NCI-H2107 (cell line): ENCODE measurements at regions not wholly inside any gene's neighbourhood (a gene's known extent, or its start where the extent isn't known, plus 50 kb on each side); places are given as distances from the start of the nearest gene placed in this dataset.

Experiments used
- DNase-seq: peaks from one replicate; lab custom pipeline; 2025; lab: John Stamatoyannopoulos, UW

GRCh38 chr2:7896940-7897487, 784.8 kb upstream of the ID2 start:
- DNase-seq: no peak

GRCh38 chr2:7899241-7899640, 782.6 kb upstream of the ID2 start:
- no peak for DNase-seq

GRCh38 chr2:7899923-7900322, 781.9 kb upstream of the ID2 start:
- no peak for DNase-seq

DNA sequence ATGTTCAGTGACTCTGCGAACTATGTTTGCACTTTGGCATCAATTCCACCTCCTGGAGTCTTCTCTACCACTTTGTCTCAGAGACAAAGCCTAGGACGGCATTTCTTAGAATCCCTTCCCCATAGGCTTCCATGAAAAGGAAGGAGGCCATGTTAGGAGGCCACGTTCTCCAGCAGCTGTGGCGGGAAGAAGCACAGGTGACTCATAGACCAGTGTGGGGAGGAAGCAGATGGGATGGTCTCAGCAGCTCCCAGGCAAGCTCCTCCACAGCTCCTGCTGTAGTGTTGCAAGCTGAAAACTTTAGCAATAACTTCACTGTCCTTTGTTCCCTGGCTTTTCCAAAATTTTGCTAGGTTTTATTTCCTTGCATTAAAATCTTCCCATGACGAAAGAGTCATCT, 781.3 kb upstream of the ID2 start:
- no peak for DNase-seq

DNA sequence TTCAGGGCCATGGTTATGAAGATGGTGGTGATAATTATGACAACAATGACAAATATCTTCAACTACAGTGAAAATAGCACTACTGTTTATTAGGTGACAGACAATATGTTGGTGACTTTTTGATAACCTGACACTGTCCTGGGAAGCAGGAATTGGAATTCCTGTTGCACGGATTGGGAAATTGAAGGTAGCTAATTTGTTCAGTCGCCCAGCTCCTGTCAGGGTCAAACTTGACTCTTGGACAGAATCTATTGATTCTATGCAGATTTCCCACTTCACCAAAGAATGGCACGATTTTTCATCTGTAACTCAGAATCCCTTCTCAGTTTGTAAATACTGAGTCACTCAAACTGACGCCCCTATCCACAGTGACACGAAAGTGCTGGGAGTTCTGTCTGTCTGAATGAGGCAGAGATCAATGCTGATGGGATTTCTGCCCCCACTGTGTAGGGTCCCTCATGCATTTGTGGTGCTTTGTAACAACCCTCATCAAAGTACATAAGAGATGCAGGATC, 779.5 kb upstream of the ID2 start:
- DNase-seq: no peak

GRCh38 chr2:7904319-7904718, 777.5 kb upstream of the ID2 start:
- no peak for DNase-seq

GRCh38 chr2:7905756-7906155, 776.1 kb upstream of the ID2 start:
- DNase-seq: peak; percentile 49

DNA sequence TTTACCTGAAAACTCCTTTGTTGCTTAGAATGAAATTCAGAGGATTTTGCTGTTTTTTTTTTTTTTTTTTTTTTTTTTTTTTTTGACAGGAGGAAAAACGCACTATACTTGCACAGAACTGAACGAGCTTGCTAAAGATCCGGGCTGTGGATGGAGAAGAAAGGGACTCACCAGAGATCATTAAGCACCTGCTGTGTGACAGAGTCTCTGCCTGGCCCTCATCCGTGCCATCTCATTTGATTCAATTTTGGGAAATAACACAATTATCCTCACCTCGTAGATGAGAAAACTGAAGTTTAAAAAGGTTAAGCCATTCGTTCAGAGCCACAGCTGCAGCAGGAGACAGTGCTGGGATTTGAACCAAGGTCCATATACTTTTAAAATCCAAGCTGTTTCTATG, 775.4 kb upstream of the ID2 start:
- no peak for DNase-seq

DNA sequence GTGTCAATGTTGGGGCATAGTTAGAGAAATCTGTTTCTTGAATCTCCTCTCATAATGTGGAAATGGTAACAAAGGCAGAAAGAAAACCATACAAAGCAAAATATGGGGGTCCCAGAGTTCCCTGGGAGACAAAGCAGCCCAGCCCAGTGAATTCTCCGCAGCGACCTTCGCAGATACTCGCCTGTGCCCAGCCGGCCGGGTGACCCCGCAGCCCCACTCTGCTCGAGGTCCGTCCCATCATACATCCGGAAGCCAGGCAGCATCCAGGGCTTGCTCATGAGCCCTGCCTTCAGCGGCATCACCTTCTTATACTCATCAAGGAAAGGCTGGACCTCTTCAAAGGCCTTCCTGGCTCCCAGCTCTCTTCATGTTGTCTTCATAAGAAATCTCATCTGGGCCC, 774.8 kb upstream of the ID2 start:
- DNase-seq: no peak

DNA sequence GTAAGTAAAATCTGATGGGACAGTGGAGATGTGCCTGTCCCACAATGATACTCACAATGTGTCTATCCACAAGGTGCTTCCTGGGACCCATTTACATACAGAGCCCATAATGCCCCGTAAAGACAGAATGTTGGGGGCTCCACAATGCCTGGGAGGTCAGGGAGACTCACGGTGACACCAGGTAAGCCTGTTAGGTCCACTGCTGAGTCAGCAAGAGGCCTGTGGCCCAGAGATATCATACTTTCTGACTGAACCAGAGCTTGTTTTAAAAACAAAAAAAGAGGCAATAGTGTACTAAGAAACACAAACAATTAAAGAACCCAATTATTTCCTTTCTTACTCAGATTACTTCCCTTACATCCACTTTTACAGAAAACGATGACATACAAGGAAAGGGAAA, 771.1 kb upstream of the ID2 start:
- no peak for DNase-seq

DNA sequence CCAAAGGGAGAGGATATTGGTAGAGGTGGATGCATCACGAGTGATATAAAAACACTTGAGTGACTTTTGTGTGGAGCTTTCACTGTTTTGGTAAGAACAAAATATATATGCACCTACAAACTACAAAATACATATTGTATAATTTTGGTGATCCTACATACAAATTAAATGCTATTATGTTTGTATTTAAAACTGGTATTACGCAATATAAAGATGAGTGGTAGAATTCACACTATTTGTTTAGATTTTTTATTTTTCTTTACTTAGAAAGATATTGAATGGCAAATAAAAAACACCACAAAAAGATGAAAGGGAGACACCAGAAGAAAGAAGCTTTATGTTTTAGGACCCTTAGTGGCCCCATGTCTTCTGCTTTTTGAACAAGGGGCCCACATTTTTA, 770.7 kb upstream of the ID2 start:
- DNase-seq: no peak

GRCh38 chr2:7913974-7914373, 767.9 kb upstream of the ID2 start:
- no peak for DNase-seq

DNA sequence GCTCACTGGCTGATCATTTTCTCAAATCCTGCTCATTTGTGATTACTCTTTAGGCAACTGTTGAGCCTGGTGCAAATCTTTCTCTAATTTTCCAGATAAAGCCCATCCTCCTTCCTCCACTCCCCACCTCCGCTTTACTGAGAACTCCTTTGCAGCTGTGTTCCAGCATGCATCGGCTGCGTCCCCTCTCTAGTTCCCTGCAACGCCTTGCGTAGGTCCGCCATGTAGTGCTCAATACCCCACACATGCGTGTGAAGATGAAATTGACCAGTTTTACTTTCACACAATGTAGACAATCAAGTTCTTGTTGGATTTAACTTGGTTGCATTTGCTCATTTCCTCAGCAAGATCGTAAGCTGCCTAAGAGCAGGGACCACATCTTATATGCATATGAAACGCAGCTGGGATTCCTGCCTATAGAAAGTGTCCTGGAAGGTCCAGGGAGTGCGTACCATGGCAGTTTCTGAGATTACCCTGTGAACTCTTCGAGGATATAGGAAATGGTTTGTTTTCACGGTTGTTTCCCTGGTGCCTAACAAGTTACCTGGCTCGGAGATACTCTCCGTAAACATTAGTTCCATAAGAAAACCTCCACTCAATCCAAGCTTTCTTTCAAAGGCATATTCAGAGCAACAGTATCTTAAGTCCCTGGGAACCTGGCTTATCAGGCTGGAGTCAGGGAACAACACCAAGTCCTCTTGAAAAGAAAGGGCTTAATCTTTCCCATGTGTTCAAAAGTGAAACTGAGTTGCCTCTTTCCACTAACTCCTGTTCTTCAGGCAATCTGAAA, 766.4 kb upstream of the ID2 start:
- no peak for DNase-seq

DNA sequence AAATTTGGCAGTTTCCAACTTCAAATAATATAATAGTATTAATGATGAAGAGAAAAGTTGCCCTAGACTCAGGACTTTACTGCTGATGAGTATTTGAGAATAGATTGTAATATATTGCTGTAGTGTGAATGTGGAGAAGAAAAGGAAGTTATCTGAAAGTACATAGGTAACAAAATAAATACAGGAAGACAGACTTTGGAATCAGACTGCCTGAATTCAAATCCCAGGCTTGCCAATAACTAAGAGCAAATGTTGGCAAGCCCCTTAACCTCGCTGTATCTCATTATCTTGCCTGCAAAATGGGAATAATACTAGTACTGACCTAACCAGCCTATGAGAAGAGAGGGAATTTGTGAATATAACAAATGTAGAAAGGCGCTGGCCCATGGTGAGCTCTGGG, 765.2 kb upstream of the ID2 start:
- DNase-seq: no peak

- no peak for DNase-seq
Observed at GRCh38 chr2:7919510-7919909, 762.3 kb upstream of the ID2 start.

DNA sequence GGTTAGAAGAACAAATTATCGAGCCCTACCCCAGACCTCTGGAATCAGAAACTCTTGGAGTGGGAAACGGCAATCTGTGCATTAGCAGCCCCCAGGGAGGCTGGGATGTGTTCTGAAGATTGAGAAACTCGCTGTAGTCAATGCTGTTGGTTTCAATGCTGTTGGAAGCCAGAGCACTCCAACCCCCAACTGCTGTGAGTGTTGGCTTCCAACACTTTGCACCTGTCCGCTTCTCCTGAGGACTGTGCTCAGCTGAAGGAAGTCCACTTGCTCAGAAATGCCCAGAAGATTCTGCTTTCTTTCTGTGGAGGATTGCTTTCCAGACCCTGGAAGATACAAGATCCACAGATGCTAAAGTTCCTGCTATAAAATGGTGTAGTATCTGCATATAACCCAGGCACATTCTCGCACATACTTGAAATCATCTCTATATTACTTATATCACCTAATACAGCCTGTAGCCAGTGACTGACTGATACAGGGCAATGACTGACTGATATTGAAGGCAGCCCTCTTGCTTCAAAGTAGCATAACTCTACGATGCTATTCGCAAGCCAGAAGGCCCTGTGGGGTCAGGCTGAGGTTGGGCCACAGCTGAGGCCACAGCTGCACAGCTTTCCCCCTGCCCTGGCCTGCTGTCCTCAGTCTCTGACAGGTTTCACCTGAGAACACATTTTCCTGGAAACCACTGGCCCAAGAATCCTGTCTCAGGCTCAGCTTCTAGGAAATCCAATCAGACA, 757.7 kb upstream of the ID2 start:
- DNase-seq: no peak

DNA sequence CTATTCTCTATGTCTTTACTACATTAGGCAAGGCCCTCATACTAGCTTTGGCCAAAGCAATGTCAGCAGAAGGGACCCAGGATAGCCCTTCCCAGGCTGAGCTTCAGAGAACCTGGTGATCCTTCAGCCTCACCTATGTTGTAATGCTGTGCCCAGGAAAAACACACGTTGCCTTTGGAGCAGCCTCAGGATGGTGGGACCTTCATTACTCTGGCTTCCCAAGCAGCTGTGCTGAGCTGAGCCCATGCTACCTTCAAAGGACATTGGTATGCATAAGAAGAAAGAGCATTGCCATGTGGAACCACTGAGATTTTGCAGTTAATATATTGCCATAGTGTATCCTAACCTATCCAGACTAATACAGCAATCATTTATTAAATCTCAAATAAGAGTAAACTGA, 756.4 kb upstream of the ID2 start:
- DNase-seq: no peak

DNA sequence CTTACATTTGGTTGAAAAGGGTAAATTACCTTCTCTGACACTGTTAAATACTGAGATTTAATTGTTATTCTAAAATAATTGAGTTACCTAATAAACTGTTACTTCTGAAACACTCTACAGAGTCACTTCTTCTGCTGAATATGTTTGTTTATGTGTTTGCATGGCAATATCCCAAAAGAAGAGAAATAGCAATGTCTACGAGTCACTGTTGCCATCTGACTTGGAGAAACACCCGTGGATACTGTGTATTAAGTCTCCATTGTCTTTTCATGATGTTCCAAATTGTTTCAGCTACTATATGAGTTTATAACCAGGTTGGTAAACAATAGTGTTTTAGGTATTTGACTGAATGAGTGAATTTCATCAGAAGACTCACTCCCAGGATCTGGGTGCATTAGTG, 754.2 kb upstream of the ID2 start:
- no peak for DNase-seq

GRCh38 chr2:7929281-7929680, 752.6 kb upstream of the ID2 start:
- no peak for DNase-seq

GRCh38 chr2:7930800-7931635, 750.8 kb upstream of the ID2 start:
- DNase-seq: no peak

DNA sequence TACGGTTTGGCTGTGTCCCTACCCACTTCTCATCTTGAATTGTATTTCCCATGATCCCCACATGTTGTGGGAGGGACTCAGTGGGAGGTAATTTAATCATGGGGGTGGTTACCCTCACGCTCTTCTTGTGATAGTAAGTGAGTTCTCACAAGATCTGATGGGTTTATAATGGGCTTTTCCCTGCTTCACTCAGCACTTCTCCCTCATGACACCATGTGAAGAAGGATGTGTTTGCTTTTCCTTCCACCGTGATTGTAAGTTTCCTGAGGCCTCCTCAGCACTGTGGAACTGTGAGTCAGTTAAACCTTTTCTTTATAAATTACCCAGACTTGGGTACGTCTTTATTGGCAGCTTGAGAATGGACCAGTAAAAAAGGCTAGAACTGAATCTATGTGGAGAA, 750.0 kb upstream of the ID2 start:
- DNase-seq: no peak

DNA sequence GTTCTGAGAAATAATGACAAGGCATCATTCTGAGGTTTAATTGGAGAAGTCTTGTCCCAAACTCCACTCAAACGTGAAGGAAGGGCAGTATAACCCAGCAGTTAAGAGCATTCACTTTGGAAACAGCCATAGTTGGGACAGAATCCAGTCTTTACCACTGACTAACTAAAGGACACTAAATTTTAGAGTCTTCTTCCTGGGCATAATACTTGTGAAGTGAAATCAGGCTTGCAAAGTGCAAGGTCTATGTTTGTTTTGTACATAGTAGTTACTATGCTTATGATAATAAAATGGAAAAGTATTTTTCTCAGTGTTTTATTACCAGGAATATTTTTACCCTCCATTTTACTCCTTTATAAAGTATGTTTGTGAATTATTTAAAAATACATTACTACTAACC, 748.2 kb upstream of the ID2 start:
- no peak for DNase-seq
